ENCODE measurements at regions not wholly inside any gene's neighbourhood (a gene's known extent, or its start where the extent isn't known, plus 50 kb on each side); places are given as distances from the start of the nearest gene placed in this dataset.

- TF ChIP-seq EP300 (IDR thresholded peaks at IDR 0.05): no peak
- TF ChIP-seq POLR2A (IDR thresholded peaks at IDR 0.05): no peak
- no peak for TF ChIP-seq CTCF (IDR thresholded peaks at IDR 0.05)
- intact Hi-C loops (cut with DNase I): no loop called here
Measured at GRCh38 chr2:53342248-53342647, 425.4 kb upstream of the CHAC2 start.

GRCh38 chr2:53334610-53335009 lies 433.0 kb upstream of the CHAC2 start:
- WGBS, 3 donors: 53 to 59% (median 57%) methylated on average over 4 of the region's 4 CpGs
- Histone ChIP-seq H3K4me1 (ENCODE audit: insufficient read depth) (no peaks in the 10 kb centered on the region), H3K36me3 (no peaks in the 10 kb centered on the region), H3K4me3 (no peak overlapping the region), H3K27me3 (no peaks in the 10 kb centered on the region), H3K27ac (no peak overlapping the region), H3K9me3 (no peaks in the 10 kb centered on the region)
- TF ChIP-seq CTCF (IDR thresholded peaks at IDR 0.05): no peak
- TF ChIP-seq POLR2A (IDR thresholded peaks at IDR 0.05): no peak
- no peak for TF ChIP-seq EP300 (IDR thresholded peaks at IDR 0.05)
- DNase-seq: no peak
- intact Hi-C loops (cut with DNase I): no loop called here

More at GRCh38 chr2:53342248-53342647, 425.4 kb upstream of the CHAC2 start:
- H3K36me3 ChIP-seq: no peaks in the 10 kb centered on the region
- no peak overlapping the region for H3K4me3 ChIP-seq
- DNase-seq: no peak
- H3K27ac ChIP-seq: no peak overlapping the region
- H3K9me3 ChIP-seq: no peaks in the 10 kb centered on the region
- no peaks in the 10 kb centered on the region for H3K4me1 ChIP-seq (ENCODE audit: insufficient read depth)
- WGBS, 3 donors: 44 to 94% (median 93%) methylated on average over 4 of the region's 4 CpGs
- no peaks in the 10 kb centered on the region for H3K27me3 ChIP-seq

GRCh38 chr2:53331667-53332066 lies 435.9 kb upstream of the CHAC2 start:
- 45 to 84% (median 79%) methylated on average over 2 of the region's 2 CpGs for WGBS, 3 donors
- intact Hi-C loops (cut with DNase I): no loop called here
- H3K27ac ChIP-seq: no peak overlapping the region
- no peaks in the 10 kb centered on the region for H3K27me3 ChIP-seq
- H3K4me3 ChIP-seq: no peak overlapping the region
- DNase-seq: no peak
- H3K9me3 ChIP-seq: no peaks in the 10 kb centered on the region
- H3K4me1 ChIP-seq (ENCODE audit: insufficient read depth): no peaks in the 10 kb centered on the region
- TF ChIP-seq CTCF (IDR thresholded peaks at IDR 0.05): no peak
- no peak for TF ChIP-seq POLR2A (IDR thresholded peaks at IDR 0.05)
- no peak for TF ChIP-seq EP300 (IDR thresholded peaks at IDR 0.05)
- no peaks in the 10 kb centered on the region for H3K36me3 ChIP-seq

GRCh38 chr2:53317861-53318260 lies 449.7 kb upstream of the CHAC2 start:
- Histone ChIP-seq H3K36me3 (no peaks in the 10 kb centered on the region), H3K4me3 (no peak overlapping the region), H3K27ac (no peak overlapping the region), H3K27me3 (no peaks in the 10 kb centered on the region), H3K9me3 (no peaks in the 10 kb centered on the region), H3K4me1 (ENCODE audit: insufficient read depth) (no peaks in the 10 kb centered on the region)
- 74 to 78% (median 77%) methylated on average over 5 of the region's 5 CpGs for WGBS, 3 donors
- TF ChIP-seq EP300 (IDR thresholded peaks at IDR 0.05): no peak
- no peak for TF ChIP-seq POLR2A (IDR thresholded peaks at IDR 0.05)
- TF ChIP-seq CTCF (IDR thresholded peaks at IDR 0.05): no peak
- intact Hi-C loops (cut with DNase I): no loop called here
- DNase-seq: no peak

- Histone ChIP-seq H3K36me3 (no peaks in the 10 kb centered on the region), H3K9me3 (no peaks in the 10 kb centered on the region), H3K4me1 (ENCODE audit: insufficient read depth) (no peaks in the 10 kb centered on the region), H3K27me3 (no peaks in the 10 kb centered on the region), H3K27ac (no peak overlapping the region), H3K4me3 (no peak overlapping the region)
- TF ChIP-seq CTCF (IDR thresholded peaks at IDR 0.05): no peak
- TF ChIP-seq EP300 (IDR thresholded peaks at IDR 0.05): no peak
- TF ChIP-seq POLR2A (IDR thresholded peaks at IDR 0.05): no peak
- intact Hi-C loops (cut with DNase I): no loop called here
- no peak for DNase-seq
- WGBS, 3 donors: 68 to 82% (median 69%) methylated on average over 3 of the region's 3 CpGs
Measured at GRCh38 chr2:53315149-53315548, 452.5 kb upstream of the CHAC2 start.
